Gastroesophageal sphincter (tissue), 4 donors: ENCODE measurements at regions not wholly inside any gene's neighbourhood (a gene's known extent, or its start where the extent isn't known, plus 50 kb on each side); places are given as distances from the start of the nearest gene placed in this dataset.

Source experiments
- ATAC-seq: fragments of 150-250 bp; one replicate; pipeline ENCODE4 v1.9.1; 2016; ENCODE audit warnings: mild to moderate bottlenecking, moderate library complexity
- H3K27ac ChIP-seq, 4 donors: fragments of 200-600 bp; sonication (generic) in 3 of 4; 1 replicate in 3 of 4; 2 replicates in 1 of 4; pipeline ENCODE4 v1.5.1; 2016 to 2019
- H3K27me3 ChIP-seq: fragments of 200-600 bp; sonication (generic); one replicate; pipeline ENCODE4 v1.5.1; 2019
- H3K36me3 ChIP-seq, 2 donors: fragments of 200-600 bp; sonication (generic); one replicate each; pipeline ENCODE4 v1.5.1; 2019; ENCODE audit warnings: control low read depth in 1 of 2
- H3K4me1 ChIP-seq, 3 donors: fragments of 200-600 bp; sonication (generic); 1 replicate in 2 of 3; 2 replicates in 1 of 3; pipeline ENCODE4 v1.5.1; 2016 to 2019; ENCODE audit warnings: control low read depth in 2 of 3
- H3K4me3 ChIP-seq, 2 donors: fragments of 200-600 bp; sonication (generic); one replicate each; pipeline ENCODE4 v1.5.1; 2019; ENCODE audit warnings: mild to moderate bottlenecking in 1 of 2, moderate library complexity in 1 of 2
- H3K9me3 ChIP-seq, 3 donors: fragments of 200-600 bp; sonication (generic); one replicate each; pipeline ENCODE4 v1.5.1; 2017 to 2019; ENCODE audit warnings: control low read depth in 2 of 3
- EP300 ChIP-seq: sonication (generic); formaldehyde crosslinking; IDR thresholded peaks from one replicate; pipeline ENCODE4 v1.6.1; 2017; ENCODE audit warnings: antibody characterized with exemption, mild to moderate bottlenecking
- POLR2A ChIP-seq, 2 donors: fragments of 450-650 bp; IDR thresholded peaks; one replicate each; pipeline ENCODE4 v1.6.1; 2017; ENCODE audit warnings: antibody characterized with exemption in 2 of 2, mild to moderate bottlenecking in 2 of 2, moderate library complexity in 1 of 2
- POLR2AphosphoS5 ChIP-seq: sonication (generic); formaldehyde crosslinking; IDR thresholded peaks from one replicate; pipeline ENCODE4 v1.6.1; 2017; ENCODE audit warnings: antibody characterized with exemption
- WGBS, 2 donors: methylation state at CpG; one replicate each; pipeline ENCODE4 v1.1.5; 2018; ENCODE audit warnings: low coverage in 1 of 2; 5-methylcytosine and 5-hydroxymethylcytosine counted together
- TF ChIP-seq, protein P1 (sequence below), 4 experiments: fragments of 200-600 bp in 2 of 4; fragments of 450-650 bp in 2 of 4; sonication (generic) in 1 of 4; IDR thresholded peaks; one replicate each; pipeline ENCODE4 v1.5.1; 2017 to 2019; ENCODE audit warnings: antibody characterized with exemption in 4 of 4, mild to moderate bottlenecking in 2 of 4, moderate library complexity in 2 of 4

DNA sequence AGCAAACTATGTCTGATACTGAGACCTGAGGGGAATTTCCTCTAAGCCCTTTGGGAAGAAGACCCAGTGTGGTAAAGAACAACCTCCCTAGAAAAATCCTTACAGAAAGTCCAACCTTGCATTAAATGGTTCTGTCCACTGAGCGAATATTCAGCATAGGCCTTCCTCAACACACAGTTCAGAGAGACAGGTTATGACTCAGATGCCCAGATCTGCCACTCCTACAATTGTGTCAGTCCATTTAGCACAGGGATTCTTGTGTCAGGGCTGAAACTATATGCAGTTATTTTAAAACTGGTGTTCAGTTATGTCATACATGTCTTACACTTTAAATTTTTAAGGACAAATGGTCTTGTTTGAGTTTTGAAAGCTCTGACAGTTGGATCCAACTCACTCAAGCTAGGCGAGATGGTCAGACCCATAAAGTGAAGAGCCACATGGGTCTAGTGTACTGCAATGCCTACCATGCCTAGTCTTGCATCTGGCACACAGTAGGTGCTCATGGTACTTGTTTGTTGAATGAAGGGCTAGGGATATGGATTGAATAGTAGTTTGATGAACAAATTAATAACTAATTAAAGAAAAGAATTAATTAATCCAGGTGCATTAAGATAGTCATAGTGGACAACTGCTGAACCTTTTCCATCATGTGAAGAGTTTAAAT lies 207.5 kb upstream of the PWP1 start:
- H3K27me3 ChIP-seq, result peaks cover 13% of the 10 kb centered on the region
- no peak overlapping the region for H3K4me3 ChIP-seq
- 88 to 94% methylated on average over 2 of the region's 2 CpGs for WGBS, 2 donors

DNA sequence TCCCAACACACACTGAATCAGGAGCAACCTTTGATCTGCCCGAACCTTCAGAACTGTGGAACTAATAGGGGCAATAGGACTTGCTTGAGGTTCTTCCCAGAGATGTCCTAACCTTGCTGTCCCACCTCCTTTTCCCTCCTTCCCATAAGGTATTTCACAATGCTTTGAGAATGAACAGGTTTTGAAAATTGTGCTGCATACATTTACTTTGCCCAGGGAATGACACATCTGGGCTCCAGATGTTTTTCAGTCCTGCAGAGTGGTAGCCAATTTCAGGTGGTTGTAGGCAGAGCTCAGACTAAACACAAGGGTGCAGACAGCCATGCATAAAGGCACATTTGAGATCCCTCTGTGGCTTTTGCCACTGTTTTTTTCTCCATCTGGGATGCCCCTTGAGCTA lies 206.7 kb upstream of the PWP1 start:
- TF ChIP-seq EP300 (no peak), POLR2AphosphoS5 (no peak), POLR2A (IDR thresholded peaks at IDR 0.05) (no peak)
- TF ChIP-seq, protein P1, sequence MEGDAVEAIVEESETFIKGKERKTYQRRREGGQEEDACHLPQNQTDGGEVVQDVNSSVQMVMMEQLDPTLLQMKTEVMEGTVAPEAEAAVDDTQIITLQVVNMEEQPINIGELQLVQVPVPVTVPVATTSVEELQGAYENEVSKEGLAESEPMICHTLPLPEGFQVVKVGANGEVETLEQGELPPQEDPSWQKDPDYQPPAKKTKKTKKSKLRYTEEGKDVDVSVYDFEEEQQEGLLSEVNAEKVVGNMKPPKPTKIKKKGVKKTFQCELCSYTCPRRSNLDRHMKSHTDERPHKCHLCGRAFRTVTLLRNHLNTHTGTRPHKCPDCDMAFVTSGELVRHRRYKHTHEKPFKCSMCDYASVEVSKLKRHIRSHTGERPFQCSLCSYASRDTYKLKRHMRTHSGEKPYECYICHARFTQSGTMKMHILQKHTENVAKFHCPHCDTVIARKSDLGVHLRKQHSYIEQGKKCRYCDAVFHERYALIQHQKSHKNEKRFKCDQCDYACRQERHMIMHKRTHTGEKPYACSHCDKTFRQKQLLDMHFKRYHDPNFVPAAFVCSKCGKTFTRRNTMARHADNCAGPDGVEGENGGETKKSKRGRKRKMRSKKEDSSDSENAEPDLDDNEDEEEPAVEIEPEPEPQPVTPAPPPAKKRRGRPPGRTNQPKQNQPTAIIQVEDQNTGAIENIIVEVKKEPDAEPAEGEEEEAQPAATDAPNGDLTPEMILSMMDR (IDR thresholded peaks at IDR 0.05), result no peak
- Histone ChIP-seq H3K27me3 (peaks cover 19% of the 10 kb centered on the region), H3K9me3 (no peaks in the 10 kb centered on the region), H3K36me3 (no peaks in the 10 kb centered on the region), H3K4me1 (no peaks in the 10 kb centered on the region), H3K4me3 (no peak overlapping the region), H3K27ac (no peak overlapping the region)
- ATAC-seq, result no peak
- 83 to 100% methylated on average over 1 of the region's 1 CpG for WGBS, 2 donors

More for the DNA sequence above, 207.5 kb upstream of the PWP1 start:
- H3K9me3 ChIP-seq, result no peaks in the 10 kb centered on the region
- no peaks in the 10 kb centered on the region for H3K4me1 ChIP-seq
- H3K36me3 ChIP-seq, result no peaks in the 10 kb centered on the region
- TF ChIP-seq POLR2A (IDR thresholded peaks at IDR 0.05), result no peak
- TF ChIP-seq, protein P1 (IDR thresholded peaks at IDR 0.05), result no peak
- TF ChIP-seq POLR2AphosphoS5, result no peak
- no peak for TF ChIP-seq EP300
- no peak for ATAC-seq
- no peak overlapping the region for H3K27ac ChIP-seq

GRCh38 chr12:107480836-107481608 lies 204.6 kb upstream of the PWP1 start:
- peaks cover 27% of the 10 kb centered on the region for H3K27me3 ChIP-seq
- no peaks in the 10 kb centered on the region for H3K9me3 ChIP-seq
- H3K36me3 ChIP-seq, result no peaks in the 10 kb centered on the region
- no peak overlapping the region for H3K27ac ChIP-seq
- no peak for ATAC-seq
- H3K4me3 ChIP-seq, result no peak overlapping the region
- 42% methylated on average over 2 of the region's 4 CpGs; no CpG with 5 or more reads in 1 of the 2 donors for WGBS, 2 donors
- H3K4me1 ChIP-seq, result no peaks in the 10 kb centered on the region
- TF ChIP-seq, protein P1 (IDR thresholded peaks at IDR 0.05), result no peak
- TF ChIP-seq EP300 (no peak), POLR2A (IDR thresholded peaks at IDR 0.05) (no peak), POLR2AphosphoS5 (no peak)

DNA sequence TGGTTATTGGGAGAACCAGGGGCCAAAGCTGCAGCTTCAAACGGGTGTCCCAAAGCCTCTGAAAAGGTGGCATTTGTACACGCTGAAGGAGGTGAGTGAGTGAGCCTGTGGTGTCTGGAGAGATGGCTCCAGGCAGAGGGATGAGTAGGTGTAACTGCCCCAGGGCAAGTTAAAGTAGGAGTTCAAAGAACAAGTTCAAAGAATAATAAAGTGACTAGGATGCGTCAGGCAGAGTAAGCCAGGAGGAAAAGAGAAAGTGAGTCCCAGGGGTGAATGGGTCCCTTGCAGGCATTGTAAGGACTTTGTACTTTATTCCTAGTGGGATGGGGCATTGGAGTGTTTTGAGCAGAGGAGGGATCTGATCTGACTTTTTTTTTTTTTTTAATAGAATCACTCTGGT lies 201.4 kb upstream of the PWP1 start:
- ATAC-seq, result no peak
- whole genome bisulfite sequencing, 2 donors, result 74 to 86% methylated on average over 3 of the region's 3 CpGs
- Histone ChIP-seq H3K4me3 (no peak overlapping the region), H3K27ac (no peak overlapping the region), H3K4me1 (no peaks in the 10 kb centered on the region), H3K9me3 (no peaks in the 10 kb centered on the region), H3K27me3 (peaks cover 27% of the 10 kb centered on the region), H3K36me3 (no peaks in the 10 kb centered on the region)
- TF ChIP-seq, protein P1 (IDR thresholded peaks at IDR 0.05), result no peak
- TF ChIP-seq EP300 (no peak), POLR2A (IDR thresholded peaks at IDR 0.05) (no peak), POLR2AphosphoS5 (no peak)

DNA sequence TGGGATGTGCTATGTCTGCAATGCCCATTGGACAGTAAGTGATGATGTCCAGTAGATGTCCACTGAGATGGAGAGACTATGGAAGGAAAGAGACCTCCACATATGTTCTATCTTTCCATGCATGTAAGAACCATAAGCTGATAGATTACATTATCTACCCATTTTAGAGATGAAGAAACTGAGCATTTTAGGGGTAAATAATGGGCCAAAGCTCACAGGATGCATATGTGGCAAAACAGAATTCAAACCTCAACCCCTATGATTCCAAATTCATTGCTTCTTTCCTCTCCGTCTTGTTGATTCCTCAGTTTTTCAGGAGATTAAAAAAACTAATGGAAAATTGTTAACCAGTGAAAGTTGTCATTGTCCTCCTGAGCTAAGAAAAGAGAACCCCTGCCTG lies 200.7 kb upstream of the PWP1 start:
- Histone ChIP-seq H3K36me3 (no peaks in the 10 kb centered on the region), H3K27ac (no peak overlapping the region), H3K4me3 (no peak overlapping the region), H3K9me3 (no peaks in the 10 kb centered on the region), H3K27me3 (peaks cover 26% of the 10 kb centered on the region), H3K4me1 (no peaks in the 10 kb centered on the region)
- WGBS, 2 donors, result 58 to 100% methylated on average over 1 of the region's 1 CpG
- ATAC-seq, result no peak
- no peak for TF ChIP-seq POLR2A (IDR thresholded peaks at IDR 0.05)
- TF ChIP-seq, protein P1 (IDR thresholded peaks at IDR 0.05), result no peak
- no peak for TF ChIP-seq EP300
- no peak for TF ChIP-seq POLR2AphosphoS5
